Caco-2 (cell line): ENCODE measurements at regions not wholly inside any gene's neighbourhood (a gene's known extent, or its start where the extent isn't known, plus 50 kb on each side); places are given as distances from the start of the nearest gene placed in this dataset.

Experiments
- BruUV-seq: library from RNA; stranded (reverse); fragments of 400-500 nt; replicated peaks from 2 replicates; lab custom pipeline; 2021; lab: Mats Ljungman, UMichigan
- CTCF ChIA-PET: fragments of 300-600 bp; sonication (Branson Sonifier 250); formaldehyde crosslinking; loops from one replicate; lab custom pipeline; 2022; ENCODE audit warnings: antibody characterized with exemption; lab: Charles Lee
- POLR2A ChIA-PET: fragments of 300-600 bp; sonication (Branson Sonifier 250); formaldehyde crosslinking; loops from one replicate; lab custom pipeline; 2022; ENCODE audit warnings: antibody characterized with exemption; lab: Charles Lee
- DNase-seq, 2 experiments: peaks; one replicate each; pipeline versions ENCODE4 v3.0.0 to v3.0.0-alpha.2; 2020 to 2022
- H3K27me3 ChIP-seq: replicated peaks from 2 replicates; pipeline ENCODE4 v1.6.0; 2011; ENCODE audit warnings: low read length; ENCODE audit not compliant: control insufficient read depth, insufficient read depth
- H3K36me3 ChIP-seq: 2 replicates; pipeline ENCODE4 v1.5.1; 2011; ENCODE audit warnings: low read length; ENCODE audit not compliant: control insufficient read depth, insufficient read depth
- H3K4me1 ChIP-seq: fragments of 250-450 bp; sonication (Bioruptor Pico); 2 replicates; pipeline ENCODE4 v1.5.1; 2020; ENCODE audit warnings: mild to moderate bottlenecking
- H3K4me3 ChIP-seq: 2 replicates; pipeline ENCODE4 v1.5.1; 2011; ENCODE audit warnings: low read depth, mild to moderate bottlenecking, control low read depth, low read length
- H3K9me3 ChIP-seq: fragments of 250-450 bp; sonication (Bioruptor Pico); 2 replicates; pipeline ENCODE4 v1.5.1; 2020; ENCODE audit warnings: mild to moderate bottlenecking, moderate library complexity
- H3K27ac Mint-ChIP-seq: one replicate; pipeline ENCODE4 v1.8.0; 2022; ENCODE audit warnings: mixed read lengths; ENCODE audit not compliant: unreplicated experiment
- H3K27me3 Mint-ChIP-seq: one replicate; pipeline ENCODE4 v1.8.0; 2022; ENCODE audit warnings: mixed read lengths; ENCODE audit not compliant: insufficient read depth, unreplicated experiment
- H3K36me3 Mint-ChIP-seq: one replicate; pipeline ENCODE4 v1.8.0; 2022; ENCODE audit warnings: mild to moderate bottlenecking, mixed read lengths; ENCODE audit not compliant: insufficient read depth, unreplicated experiment
- H3K4me1 Mint-ChIP-seq: one replicate; pipeline ENCODE4 v1.8.0; 2022; ENCODE audit warnings: low read depth, mixed read lengths; ENCODE audit not compliant: unreplicated experiment
- H3K4me3 Mint-ChIP-seq: one replicate; pipeline ENCODE4 v1.8.0; 2022; ENCODE audit warnings: mild to moderate bottlenecking, moderate library complexity, mixed read lengths; ENCODE audit not compliant: unreplicated experiment
- H3K9me3 Mint-ChIP-seq: one replicate; pipeline ENCODE4 v1.8.0; 2022; ENCODE audit warnings: mixed read lengths; ENCODE audit not compliant: unreplicated experiment
- CTCF ChIP-seq, 2 experiments: fragments of 200-600 bp in 1 of 2; IDR thresholded peaks; 1 replicate in 1 of 2; 2 replicates in 1 of 2; pipeline versions ENCODE4 v1.5.1 to v1.8.0; 2011 to 2022; ENCODE audit warnings: antibody characterized with exemption in 1 of 2, control low read depth in 1 of 2, inconsistent platforms in 1 of 2, low read depth in 1 of 2, low read length in 1 of 2, mild to moderate bottlenecking in 1 of 2, moderate library complexity in 1 of 2; ENCODE audit not compliant: insufficient read depth in 1 of 2, severe bottlenecking in 1 of 2, unreplicated experiment in 1 of 2
- intact Hi-C: fragments of 100-400 bp; cut with micrococcal nuclease; formaldehyde crosslinking; loops from one replicate; pipeline ENCODE4 v1.10.0; 2022; ENCODE audit not compliant: unreplicated experiment

GRCh38 chr12:90393089-90393488 lies 561.9 kb downstream of the CCER1 start:
- Mint-ChIP-seq H3K36me3 (no peaks in the 10 kb centered on the region), H3K4me3 (no peak overlapping the region), H3K4me1 (no peaks in the 10 kb centered on the region), H3K9me3 (no peaks in the 10 kb centered on the region), H3K27ac (no peak overlapping the region), H3K27me3 (no peaks in the 10 kb centered on the region)
- no peaks in the 10 kb centered on the region for H3K36me3 ChIP-seq
- no peaks in the 10 kb centered on the region for H3K27me3 ChIP-seq
- POLR2A ChIA-PET = no interaction called here
- CTCF ChIA-PET = no interaction called here
- no peaks in the 10 kb centered on the region for H3K4me1 ChIP-seq
- DNase-seq = no peak
- intact Hi-C loops = no loop called here
- no TSS peak for BruUV-seq
- no peak for TF ChIP-seq CTCF (IDR thresholded peaks at IDR 0.05; ENCODE audit: insufficient read depth in 1 of 2, low read depth in 1 of 2, low read length in 1 of 2, severe bottlenecking in 1 of 2, unreplicated experiment in 1 of 2)
- no peaks in the 10 kb centered on the region; the same call in 1 of the 2 replicates for H3K9me3 ChIP-seq
- no peak overlapping the region for H3K4me3 ChIP-seq

GRCh38 chr12:90390947-90391346 lies 564.0 kb downstream of the CCER1 start:
- BruUV-seq = no TSS peak
- no peaks in the 10 kb centered on the region for H3K36me3 Mint-ChIP-seq
- POLR2A ChIA-PET = no interaction called here
- no peak for DNase-seq
- CTCF ChIA-PET = no interaction called here
- no peak for TF ChIP-seq CTCF (IDR thresholded peaks at IDR 0.05; ENCODE audit: insufficient read depth in 1 of 2, low read depth in 1 of 2, low read length in 1 of 2, severe bottlenecking in 1 of 2, unreplicated experiment in 1 of 2)
- intact Hi-C loops = no loop called here
- Histone ChIP-seq H3K27me3 (no peaks in the 10 kb centered on the region), H3K4me1 (no peaks in the 10 kb centered on the region), H3K9me3 (no peaks in the 10 kb centered on the region; the same call in 1 of the 2 replicates), H3K36me3 (no peaks in the 10 kb centered on the region), H3K4me3 (no peak overlapping the region)
- no peak overlapping the region for H3K4me3 Mint-ChIP-seq
- H3K27ac Mint-ChIP-seq = no peak overlapping the region
- H3K9me3 Mint-ChIP-seq = no peaks in the 10 kb centered on the region
- no peaks in the 10 kb centered on the region for H3K4me1 Mint-ChIP-seq
- no peaks in the 10 kb centered on the region for H3K27me3 Mint-ChIP-seq

GRCh38 chr12:90368081-90368480 lies 586.9 kb downstream of the CCER1 start:
- Mint-ChIP-seq H3K27me3 (peaks cover 2% of the 10 kb centered on the region), H3K4me3 (no peak overlapping the region), H3K4me1 (no peaks in the 10 kb centered on the region), H3K9me3 (no peaks in the 10 kb centered on the region), H3K27ac (no peak overlapping the region), H3K36me3 (no peaks in the 10 kb centered on the region)
- Histone ChIP-seq H3K4me1 (no peaks in the 10 kb centered on the region), H3K27me3 (no peaks in the 10 kb centered on the region), H3K36me3 (no peaks in the 10 kb centered on the region), H3K4me3 (no peak overlapping the region), H3K9me3 (no peaks in the 10 kb centered on the region)
- ChIA-PET POLR2A (no interaction called here), CTCF (no interaction called here)
- TF ChIP-seq CTCF (IDR thresholded peaks at IDR 0.05; ENCODE audit: insufficient read depth in 1 of 2, low read depth in 1 of 2, low read length in 1 of 2, severe bottlenecking in 1 of 2, unreplicated experiment in 1 of 2) = no peak
- no TSS peak for BruUV-seq
- intact Hi-C loops = no loop called here
- no peak for DNase-seq
